Prostate gland (tissue), 2 donors: ENCODE measurements at regions not wholly inside any gene's neighbourhood (a gene's known extent, or its start where the extent isn't known, plus 50 kb on each side); places are given as distances from the start of the nearest gene placed in this dataset.

Experiments
- DNase-seq: peaks from one replicate; pipeline ENCODE4 v3.0.0-alpha.2; 2019; ENCODE audit warnings: low spot score
- H3K27ac ChIP-seq, 2 donors: fragments of 200-600 bp; sonication (generic); 2 replicates each; pipeline ENCODE4 v1.5.1; 2017 to 2019
- H3K27me3 ChIP-seq: fragments of 200-600 bp; sonication (generic); replicated peaks from 2 replicates; pipeline ENCODE4 v1.5.1; 2019; ENCODE audit not compliant: insufficient read depth
- H3K36me3 ChIP-seq, 2 donors: fragments of 200-600 bp; sonication (generic); 1 replicate in 1 of 2; 2 replicates in 1 of 2; pipeline versions ENCODE4 v1.5.1 to v1.8.1; 2017 to 2019
- H3K4me1 ChIP-seq: fragments of 200-600 bp; sonication (generic); replicated peaks from 2 replicates; pipeline ENCODE4 v1.5.1; 2019
- H3K4me3 ChIP-seq, 2 donors: fragments of 200-600 bp; sonication (generic); 2 replicates each; pipeline ENCODE4 v1.5.1; 2017 to 2019
- H3K9me3 ChIP-seq: fragments of 200-600 bp; sonication (generic); 2 replicates; pipeline ENCODE4 v1.5.1; 2017
- POLR2A ChIP-seq: fragments of 450-650 bp; IDR thresholded peaks from one replicate; pipeline ENCODE4 v1.6.1; 2016; ENCODE audit warnings: antibody characterized with exemption, mild to moderate bottlenecking
- POLR2AphosphoS5 ChIP-seq: sonication (generic); formaldehyde crosslinking; IDR thresholded peaks from one replicate; pipeline ENCODE4 v1.6.1; 2017; ENCODE audit warnings: antibody characterized with exemption
- WGBS: methylation state at CpG from one replicate; pipeline ENCODE4 v1.1.5; 2018; 5-methylcytosine and 5-hydroxymethylcytosine counted together
- intact Hi-C: fragments of 100-400 bp; cut with DNase I; formaldehyde crosslinking; loops from one replicate; pipeline ENCODE4 v1.14.2; 2022
- TF ChIP-seq, protein P1 (sequence below), 4 experiments: fragments of 200-600 bp in 2 of 4; fragments of 450-650 bp in 2 of 4; sonication (generic) in 2 of 4; IDR thresholded peaks; 1 replicate in 3 of 4; 2 replicates in 1 of 4; pipeline ENCODE4 v1.5.1; 2016 to 2019; ENCODE audit warnings: antibody characterized with exemption in 4 of 4, mild to moderate bottlenecking in 2 of 4, moderate library complexity in 2 of 4

DNA sequence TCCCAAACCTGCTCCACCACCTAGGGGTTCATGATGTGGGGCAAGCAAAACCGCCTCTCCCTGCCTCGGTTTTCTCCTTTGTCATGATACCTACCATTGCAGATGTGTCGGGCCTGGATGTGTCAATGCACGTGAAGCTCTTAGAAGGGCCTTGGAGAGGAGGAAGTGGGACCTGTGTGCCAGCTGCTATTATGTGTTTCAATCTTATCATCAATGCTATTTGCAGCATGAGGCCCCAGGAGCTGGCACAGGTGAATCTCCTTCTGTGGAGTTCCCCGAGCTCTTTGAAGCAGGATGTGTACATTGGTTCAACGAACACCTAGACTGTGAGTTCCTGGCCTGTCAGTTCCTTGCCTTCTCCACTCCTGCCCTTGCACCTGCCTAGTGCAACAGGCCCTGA lies 331.6 kb downstream of the CTTN start:
- TF ChIP-seq, protein P1, sequence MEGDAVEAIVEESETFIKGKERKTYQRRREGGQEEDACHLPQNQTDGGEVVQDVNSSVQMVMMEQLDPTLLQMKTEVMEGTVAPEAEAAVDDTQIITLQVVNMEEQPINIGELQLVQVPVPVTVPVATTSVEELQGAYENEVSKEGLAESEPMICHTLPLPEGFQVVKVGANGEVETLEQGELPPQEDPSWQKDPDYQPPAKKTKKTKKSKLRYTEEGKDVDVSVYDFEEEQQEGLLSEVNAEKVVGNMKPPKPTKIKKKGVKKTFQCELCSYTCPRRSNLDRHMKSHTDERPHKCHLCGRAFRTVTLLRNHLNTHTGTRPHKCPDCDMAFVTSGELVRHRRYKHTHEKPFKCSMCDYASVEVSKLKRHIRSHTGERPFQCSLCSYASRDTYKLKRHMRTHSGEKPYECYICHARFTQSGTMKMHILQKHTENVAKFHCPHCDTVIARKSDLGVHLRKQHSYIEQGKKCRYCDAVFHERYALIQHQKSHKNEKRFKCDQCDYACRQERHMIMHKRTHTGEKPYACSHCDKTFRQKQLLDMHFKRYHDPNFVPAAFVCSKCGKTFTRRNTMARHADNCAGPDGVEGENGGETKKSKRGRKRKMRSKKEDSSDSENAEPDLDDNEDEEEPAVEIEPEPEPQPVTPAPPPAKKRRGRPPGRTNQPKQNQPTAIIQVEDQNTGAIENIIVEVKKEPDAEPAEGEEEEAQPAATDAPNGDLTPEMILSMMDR (IDR thresholded peaks at IDR 0.05) = no peak
- TF ChIP-seq POLR2AphosphoS5 (no peak), POLR2A (no peak)
- intact Hi-C loops = no loop called here
- H3K27me3 ChIP-seq = no peaks in the 10 kb centered on the region
- H3K27ac ChIP-seq = no peak overlapping the region
- H3K36me3 ChIP-seq = no peaks in the 10 kb centered on the region
- H3K4me1 ChIP-seq = peaks cover 7% of the 10 kb centered on the region
- WGBS = 47% methylated on average over 6 of the region's 6 CpGs
- DNase-seq = no peak
- H3K9me3 ChIP-seq = no peaks in the 10 kb centered on the region
- no peak overlapping the region for H3K4me3 ChIP-seq

DNA sequence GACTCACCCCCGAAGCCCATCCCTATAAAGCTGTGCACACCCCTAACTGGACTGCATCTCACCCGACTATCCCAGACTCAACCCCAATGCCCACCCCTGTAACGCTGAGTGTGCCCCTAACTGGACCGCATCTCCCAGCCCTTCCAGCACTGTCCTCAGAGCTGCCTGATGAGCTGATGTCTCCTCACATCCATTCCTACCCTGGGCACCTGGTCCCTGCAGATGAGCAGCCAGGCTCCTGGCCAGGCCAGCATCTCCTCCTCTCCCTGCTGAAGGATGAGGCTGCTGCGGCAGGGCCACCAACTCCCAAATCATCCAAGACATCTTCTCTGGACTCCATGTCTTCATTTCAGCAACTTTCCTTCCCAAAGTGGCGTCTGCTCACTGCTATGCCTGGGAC lies 332.1 kb downstream of the CTTN start:
- Histone ChIP-seq H3K36me3 (no peaks in the 10 kb centered on the region), H3K4me1 (peaks cover 7% of the 10 kb centered on the region), H3K4me3 (no peak overlapping the region), H3K27me3 (no peaks in the 10 kb centered on the region), H3K27ac (no peak overlapping the region), H3K9me3 (no peaks in the 10 kb centered on the region)
- WGBS = 92% methylated on average over 6 of the region's 6 CpGs
- no peak for TF ChIP-seq POLR2A
- TF ChIP-seq, protein P1 (IDR thresholded peaks at IDR 0.05) = no peak
- TF ChIP-seq POLR2AphosphoS5 = no peak
- no peak for DNase-seq
- intact Hi-C loops = no loop called here

DNA sequence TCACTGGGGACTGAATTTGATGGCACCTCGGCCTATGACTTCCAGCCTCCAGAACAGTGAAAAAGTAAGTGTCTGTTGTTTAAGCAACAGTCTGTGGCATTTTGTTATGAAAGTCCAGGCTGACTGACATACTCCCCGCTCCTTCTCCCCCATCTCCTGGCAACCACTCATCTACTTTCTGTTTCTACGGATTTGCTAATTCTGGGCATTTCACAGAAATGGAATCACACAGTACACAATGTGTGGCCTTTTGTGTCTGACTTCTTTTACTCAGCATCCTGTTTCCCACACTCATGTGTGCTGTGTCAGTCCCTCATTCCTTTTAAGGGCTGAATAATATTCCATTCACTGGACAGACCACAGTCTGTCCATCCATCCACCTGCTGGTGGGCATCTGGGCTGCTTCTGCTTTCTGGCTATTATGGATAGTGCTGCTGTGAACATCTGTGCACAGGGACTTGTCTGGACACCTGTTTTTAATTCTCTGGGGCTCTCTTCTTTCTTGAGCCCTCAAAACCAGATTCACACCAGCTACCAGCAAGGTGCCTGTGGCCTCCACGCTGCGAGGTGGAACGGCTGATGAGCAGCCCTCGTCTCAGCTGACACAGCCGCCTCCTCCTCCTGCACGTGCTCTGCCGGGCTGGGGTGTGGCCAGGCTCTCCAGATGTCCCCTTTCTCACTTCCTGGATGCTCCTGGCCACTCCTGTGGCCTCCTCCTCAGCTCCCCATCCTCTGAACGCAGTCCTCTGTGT lies 333.1 kb downstream of the CTTN start:
- Histone ChIP-seq H3K27me3 (no peaks in the 10 kb centered on the region), H3K4me1 (peaks cover 7% of the 10 kb centered on the region), H3K4me3 (no peak overlapping the region), H3K36me3 (no peaks in the 10 kb centered on the region), H3K27ac (no peak overlapping the region), H3K9me3 (no peaks in the 10 kb centered on the region)
- TF ChIP-seq, protein P1 (IDR thresholded peaks at IDR 0.05) = no peak
- TF ChIP-seq POLR2A = no peak
- no peak for TF ChIP-seq POLR2AphosphoS5
- intact Hi-C loops = no loop called here
- DNase-seq = no peak
- 81% methylated on average over 11 of the region's 11 CpGs for WGBS

DNA sequence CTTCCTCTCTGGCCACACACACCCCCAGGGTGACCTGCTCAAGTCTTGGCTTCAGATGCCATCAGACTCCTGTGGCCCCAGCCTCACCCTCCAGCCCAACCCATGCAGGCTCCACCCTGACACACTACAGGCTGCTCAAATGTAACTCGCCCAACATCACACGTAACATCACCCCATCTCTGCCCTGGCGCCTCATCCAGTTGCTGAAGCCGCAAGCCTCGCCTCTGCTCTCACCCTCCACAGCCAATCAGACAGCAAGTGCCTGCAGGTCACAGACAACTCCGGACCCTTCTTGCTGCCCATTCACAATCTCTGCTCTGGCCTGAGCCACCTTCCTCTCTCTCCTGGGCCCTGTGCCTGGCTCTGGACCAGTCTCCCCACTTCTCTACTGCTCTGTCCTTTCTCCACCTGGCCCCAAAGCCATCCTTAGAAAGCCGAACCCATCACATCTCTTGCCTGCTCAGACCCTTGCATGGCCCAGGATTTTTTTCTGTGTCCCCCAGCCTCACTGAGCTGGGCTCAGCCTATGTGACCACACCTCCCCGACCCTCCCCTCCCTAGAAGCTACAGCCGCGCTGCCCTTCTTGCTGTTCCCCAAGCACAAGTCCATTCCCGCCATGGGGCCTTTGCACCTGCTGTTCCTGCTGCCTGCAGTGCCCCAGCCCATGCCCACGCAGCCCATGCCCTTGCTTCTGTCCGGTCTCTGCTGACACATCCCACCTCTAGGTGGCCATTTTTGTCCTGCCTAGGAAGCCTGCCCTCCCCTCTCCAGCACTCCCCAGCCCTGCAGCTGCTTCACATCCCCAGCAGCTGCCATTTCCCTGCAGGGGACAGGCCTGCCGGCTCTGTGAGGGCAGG lies 333.9 kb downstream of the CTTN start:
- Histone ChIP-seq H3K4me3 (no peak overlapping the region), H3K36me3 (no peaks in the 10 kb centered on the region), H3K27ac (no peak overlapping the region), H3K9me3 (no peaks in the 10 kb centered on the region), H3K4me1 (peaks cover 7% of the 10 kb centered on the region), H3K27me3 (no peaks in the 10 kb centered on the region)
- DNase-seq = no peak
- WGBS = 94% methylated on average over 14 of the region's 14 CpGs
- intact Hi-C loops = no loop called here
- TF ChIP-seq POLR2AphosphoS5 (no peak), POLR2A (no peak)
- TF ChIP-seq, protein P1 (IDR thresholded peaks at IDR 0.05) = no peak

DNA sequence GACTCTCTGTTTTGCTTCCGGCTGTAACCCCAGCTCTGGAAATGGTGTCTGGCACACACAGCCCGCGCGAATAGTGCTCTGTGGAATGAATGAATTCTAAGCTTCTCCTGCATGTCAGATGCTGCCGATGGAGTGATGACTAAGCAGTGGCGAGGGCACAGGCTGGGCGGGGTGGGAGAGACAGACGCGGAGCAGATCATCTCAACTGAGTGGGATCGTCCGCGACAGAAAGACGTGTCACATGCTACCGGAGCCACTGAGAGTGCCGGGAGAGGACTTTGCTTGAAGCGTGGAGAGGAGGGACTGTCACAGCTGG lies 334.5 kb downstream of the CTTN start:
- 97% methylated on average over 16 of the region's 16 CpGs for WGBS
- no peaks in the 10 kb centered on the region for H3K36me3 ChIP-seq
- H3K4me1 ChIP-seq = peaks cover 7% of the 10 kb centered on the region
- TF ChIP-seq, protein P1 (IDR thresholded peaks at IDR 0.05) = no peak
- TF ChIP-seq POLR2AphosphoS5 (no peak), POLR2A (no peak)
- H3K4me3 ChIP-seq = no peak overlapping the region
- intact Hi-C loops = no loop called here
- H3K27ac ChIP-seq = no peak overlapping the region
- no peaks in the 10 kb centered on the region for H3K9me3 ChIP-seq
- no peaks in the 10 kb centered on the region for H3K27me3 ChIP-seq
- no peak for DNase-seq
